Activated naive CD4-positive, alpha-beta T cell treated with anti-CD3 and anti-CD28 coated beads, Interleukin-2, amount 10 ng/mL, durations not matched to agents 7 days and 5 days (primary cell): ENCODE measurements at regions not wholly inside any gene's neighbourhood (a gene's known extent, or its start where the extent isn't known, plus 50 kb on each side); places are given as distances from the start of the nearest gene placed in this dataset.

ENCODE experiments used
- CTCF ChIA-PET: fragments of 350-600 bp; sonication (Branson Sonifier 250); formaldehyde crosslinking; loops from one replicate; lab custom pipeline; 2021; ENCODE audit warnings: antibody characterized with exemption; lab: Charles Lee
- DNase-seq: peaks from one replicate; pipeline ENCODE4 v3.0.0-alpha.2; 2020
- H3K27ac Mint-ChIP-seq: one replicate; pipeline ENCODE4 v1.8.0; 2021; ENCODE audit warnings: mild to moderate bottlenecking, moderate library complexity, mixed read lengths
- H3K27me3 Mint-ChIP-seq: one replicate; pipeline ENCODE4 v1.8.0; 2021; ENCODE audit warnings: mild to moderate bottlenecking, mixed read lengths
- H3K36me3 Mint-ChIP-seq: one replicate; pipeline ENCODE4 v1.8.0; 2021; ENCODE audit warnings: mixed read lengths
- H3K4me1 Mint-ChIP-seq: one replicate; pipeline ENCODE4 v1.8.0; 2021; ENCODE audit warnings: mixed read lengths
- H3K4me3 Mint-ChIP-seq: one replicate; pipeline ENCODE4 v1.8.0; 2021; ENCODE audit warnings: mild to moderate bottlenecking, moderate library complexity, mixed read lengths
- H3K9me3 Mint-ChIP-seq: one replicate; pipeline ENCODE4 v1.8.0; 2021; ENCODE audit warnings: mixed read lengths

- Mint-ChIP-seq H3K27me3 (no peaks in the 10 kb centered on the region), H3K27ac (no peak overlapping the region), H3K4me1 (no peaks in the 10 kb centered on the region), H3K4me3 (no peak overlapping the region), H3K36me3 (no peaks in the 10 kb centered on the region), H3K9me3 (peaks cover 13% of the 10 kb centered on the region)
- CTCF ChIA-PET, result no interaction called here
- no peak for DNase-seq
Observed at GRCh38 chr18:30359521-30359920, 683.0 kb downstream of the DSC3 start.

- Mint-ChIP-seq H3K4me3 (no peak overlapping the region), H3K27ac (no peak overlapping the region), H3K4me1 (no peaks in the 10 kb centered on the region), H3K9me3 (peaks cover 12% of the 10 kb centered on the region), H3K36me3 (no peaks in the 10 kb centered on the region), H3K27me3 (no peaks in the 10 kb centered on the region)
- no peak for DNase-seq
- CTCF ChIA-PET, result no interaction called here
Observed at GRCh38 chr18:30358555-30358954, 684.0 kb downstream of the DSC3 start.

GRCh38 chr18:30352551-30353168, 689.9 kb downstream of the DSC3 start:
- Mint-ChIP-seq H3K4me3 (no peak overlapping the region), H3K36me3 (no peaks in the 10 kb centered on the region), H3K27ac (no peak overlapping the region), H3K4me1 (no peaks in the 10 kb centered on the region), H3K9me3 (peaks cover 14% of the 10 kb centered on the region), H3K27me3 (no peaks in the 10 kb centered on the region)
- CTCF ChIA-PET, result no interaction called here
- DNase-seq, result no peak

- Mint-ChIP-seq H3K9me3 (peaks cover 18% of the 10 kb centered on the region), H3K27ac (no peak overlapping the region)
- no peak for DNase-seq
Observed at GRCh38 chr18:30350263-30350662, 692.3 kb downstream of the DSC3 start.

GRCh38 chr18:30343090-30343489, 699.5 kb downstream of the DSC3 start:
- Mint-ChIP-seq H3K36me3 (no peaks in the 10 kb centered on the region), H3K27ac (no peak overlapping the region), H3K4me1 (no peaks in the 10 kb centered on the region), H3K4me3 (no peak overlapping the region), H3K9me3 (peaks cover 6% of the 10 kb centered on the region), H3K27me3 (no peaks in the 10 kb centered on the region)
- CTCF ChIA-PET, result no interaction called here
- DNase-seq, result no peak

More at GRCh38 chr18:30350263-30350662, 692.3 kb downstream of the DSC3 start:
- no peak overlapping the region for H3K4me3 Mint-ChIP-seq
- H3K27me3 Mint-ChIP-seq, result no peaks in the 10 kb centered on the region
- no peaks in the 10 kb centered on the region for H3K36me3 Mint-ChIP-seq
- H3K4me1 Mint-ChIP-seq, result no peaks in the 10 kb centered on the region
- CTCF ChIA-PET, result no interaction called here

- CTCF ChIA-PET, result no interaction called here
- DNase-seq, result no peak
- no peak overlapping the region for H3K27ac Mint-ChIP-seq
- H3K4me1 Mint-ChIP-seq, result no peaks in the 10 kb centered on the region
- no peaks in the 10 kb centered on the region for H3K36me3 Mint-ChIP-seq
- peaks cover 4% of the 10 kb centered on the region for H3K9me3 Mint-ChIP-seq
- H3K27me3 Mint-ChIP-seq, result no peaks in the 10 kb centered on the region
- H3K4me3 Mint-ChIP-seq, result no peak overlapping the region
Observed at GRCh38 chr18:30342675-30343074, 699.9 kb downstream of the DSC3 start.

GRCh38 chr18:30334781-30335180, 707.8 kb downstream of the DSC3 start:
- no peak for DNase-seq
- no peak overlapping the region for H3K4me3 Mint-ChIP-seq
- CTCF ChIA-PET, result no interaction called here
- H3K27ac Mint-ChIP-seq, result no peak overlapping the region
- no peaks in the 10 kb centered on the region for H3K36me3 Mint-ChIP-seq
- no peaks in the 10 kb centered on the region for H3K4me1 Mint-ChIP-seq
- peaks cover 2% of the 10 kb centered on the region for H3K9me3 Mint-ChIP-seq
- no peaks in the 10 kb centered on the region for H3K27me3 Mint-ChIP-seq

GRCh38 chr18:30333310-30333709, 709.2 kb downstream of the DSC3 start:
- H3K36me3 Mint-ChIP-seq, result no peaks in the 10 kb centered on the region
- no peak overlapping the region for H3K4me3 Mint-ChIP-seq
- H3K9me3 Mint-ChIP-seq, result peaks cover 2% of the 10 kb centered on the region
- DNase-seq, result no peak
- no peak overlapping the region for H3K27ac Mint-ChIP-seq
- no peaks in the 10 kb centered on the region for H3K4me1 Mint-ChIP-seq
- CTCF ChIA-PET, result no interaction called here
- H3K27me3 Mint-ChIP-seq, result no peaks in the 10 kb centered on the region

- Mint-ChIP-seq H3K4me3 (no peak overlapping the region), H3K27ac (no peak overlapping the region), H3K36me3 (no peaks in the 10 kb centered on the region), H3K27me3 (no peaks in the 10 kb centered on the region), H3K9me3 (peaks cover 2% of the 10 kb centered on the region), H3K4me1 (no peaks in the 10 kb centered on the region)
- CTCF ChIA-PET, result no interaction called here
- no peak for DNase-seq
Observed at GRCh38 chr18:30328839-30329238, 713.7 kb downstream of the DSC3 start.

- CTCF ChIA-PET, result no interaction called here
- Mint-ChIP-seq H3K36me3 (no peaks in the 10 kb centered on the region), H3K27ac (no peak overlapping the region), H3K27me3 (no peaks in the 10 kb centered on the region), H3K9me3 (peaks cover 11% of the 10 kb centered on the region), H3K4me3 (no peak overlapping the region), H3K4me1 (no peaks in the 10 kb centered on the region)
- no peak for DNase-seq
Observed at GRCh38 chr18:30302181-30302580, 740.4 kb downstream of the DSC3 start.

GRCh38 chr18:30298769-30299168, 743.8 kb downstream of the DSC3 start:
- CTCF ChIA-PET, result no interaction called here
- H3K27ac Mint-ChIP-seq, result no peak overlapping the region
- no peaks in the 10 kb centered on the region for H3K27me3 Mint-ChIP-seq
- no peak for DNase-seq
- H3K9me3 Mint-ChIP-seq, result peaks cover 20% of the 10 kb centered on the region
- H3K4me3 Mint-ChIP-seq, result no peak overlapping the region
- H3K4me1 Mint-ChIP-seq, result no peaks in the 10 kb centered on the region
- no peaks in the 10 kb centered on the region for H3K36me3 Mint-ChIP-seq

- no peak for DNase-seq
- Mint-ChIP-seq H3K36me3 (no peaks in the 10 kb centered on the region), H3K9me3 (no peaks in the 10 kb centered on the region), H3K27ac (no peak overlapping the region), H3K27me3 (no peaks in the 10 kb centered on the region), H3K4me1 (no peaks in the 10 kb centered on the region), H3K4me3 (no peak overlapping the region)
- CTCF ChIA-PET, result no interaction called here
Observed at GRCh38 chr18:30288662-30289414, 753.7 kb downstream of the DSC3 start.

GRCh38 chr18:30280861-30281470, 761.6 kb downstream of the DSC3 start:
- H3K9me3 Mint-ChIP-seq, result no peaks in the 10 kb centered on the region
- CTCF ChIA-PET, result interaction anchor here (1.2 to 1.4 kb wide), 2 partner anchors 19 to 406 kb away, joined by 3 to 8 read pairs; no protein-coding TSS in a partner anchor
- no peak overlapping the region for H3K27ac Mint-ChIP-seq
- H3K27me3 Mint-ChIP-seq, result no peaks in the 10 kb centered on the region
- no peak overlapping the region for H3K4me3 Mint-ChIP-seq
- H3K36me3 Mint-ChIP-seq, result no peaks in the 10 kb centered on the region
- H3K4me1 Mint-ChIP-seq, result no peaks in the 10 kb centered on the region
- DNase-seq, result no peak

GRCh38 chr18:30280186-30280585, 762.4 kb downstream of the DSC3 start:
- DNase-seq, result no peak
- H3K4me1 Mint-ChIP-seq, result no peaks in the 10 kb centered on the region
- no peaks in the 10 kb centered on the region for H3K36me3 Mint-ChIP-seq
- no peak overlapping the region for H3K27ac Mint-ChIP-seq
- CTCF ChIA-PET, result interaction anchor here (1.2 to 1.4 kb wide), 2 partner anchors 19 to 406 kb away, joined by 3 to 8 read pairs; no protein-coding TSS in a partner anchor
- no peaks in the 10 kb centered on the region for H3K27me3 Mint-ChIP-seq
- H3K4me3 Mint-ChIP-seq, result no peak overlapping the region
- no peaks in the 10 kb centered on the region for H3K9me3 Mint-ChIP-seq

GRCh38 chr18:30277676-30278075, 764.9 kb downstream of the DSC3 start:
- no peaks in the 10 kb centered on the region for H3K27me3 Mint-ChIP-seq
- H3K4me3 Mint-ChIP-seq, result no peak overlapping the region
- H3K36me3 Mint-ChIP-seq, result no peaks in the 10 kb centered on the region
- H3K9me3 Mint-ChIP-seq, result no peaks in the 10 kb centered on the region
- no peak for DNase-seq
- CTCF ChIA-PET, result no interaction called here
- H3K27ac Mint-ChIP-seq, result no peak overlapping the region
- no peaks in the 10 kb centered on the region for H3K4me1 Mint-ChIP-seq
